Neural progenitor cell (in vitro differentiated cells): ENCODE measurements at regions not wholly inside any gene's neighbourhood (a gene's known extent, or its start where the extent isn't known, plus 50 kb on each side); places are given as distances from the start of the nearest gene placed in this dataset.

ENCODE experiments used
- DNase-seq: peaks from one replicate; pipeline ENCODE4 v3.0.0-alpha.2; 2016; ENCODE audit warnings: low spot score
- H2AFZ ChIP-seq: fragments of 200-600 bp; sonication (generic); replicated peaks from 2 replicates; pipeline ENCODE4 v1.6.1; 2016; ENCODE audit warnings: antibody characterized with exemption
- H3F3A ChIP-seq: fragments of 200-600 bp; sonication (generic); 2 replicates; pipeline ENCODE4 v1.6.1; 2016; ENCODE audit warnings: antibody characterized with exemption, low read depth
- H3K27ac ChIP-seq: fragments of 200-600 bp; sonication (generic); 2 replicates; pipeline ENCODE4 v1.5.1; 2016; ENCODE audit warnings: mild to moderate bottlenecking
- H3K27me3 ChIP-seq: fragments of 200-600 bp; sonication (generic); 2 replicates; pipeline ENCODE4 v1.6.1; 2016; ENCODE audit warnings: mild to moderate bottlenecking, moderate library complexity
- H3K36me3 ChIP-seq: fragments of 200-600 bp; sonication (generic); 2 replicates; pipeline ENCODE4 v1.5.1; 2016
- H3K4me1 ChIP-seq: fragments of 200-600 bp; sonication (generic); 2 replicates; pipeline ENCODE4 v1.6.1; 2016; ENCODE audit warnings: mixed run types
- H3K4me2 ChIP-seq: fragments of 200-600 bp; sonication (generic); 2 replicates; pipeline ENCODE4 v1.6.1; 2016
- H3K4me3 ChIP-seq: fragments of 200-600 bp; sonication (generic); 2 replicates; pipeline ENCODE4 v1.5.1; 2016
- H3K79me2 ChIP-seq: fragments of 200-600 bp; sonication (generic); 2 replicates; pipeline ENCODE4 v1.6.1; 2016; ENCODE audit warnings: low read depth
- H3K9ac ChIP-seq: fragments of 200-600 bp; sonication (generic); 2 replicates; pipeline ENCODE4 v1.6.1; 2016
- H3K9me3 ChIP-seq: fragments of 200-600 bp; sonication (generic); 2 replicates; pipeline ENCODE4 v1.5.1; 2016; ENCODE audit warnings: low read depth
- H4K20me1 ChIP-seq: fragments of 200-600 bp; sonication (generic); 2 replicates; pipeline ENCODE4 v1.6.1; 2016; ENCODE audit warnings: low read depth
- H3K27ac Mint-ChIP-seq: 3 replicates; pipeline ENCODE4 v1.8.0; 2021; ENCODE audit warnings: mixed read lengths
- H3K27me3 Mint-ChIP-seq: 2 replicates; pipeline ENCODE4 v1.8.0; 2022; ENCODE audit warnings: low read depth, mild to moderate bottlenecking, inconsistent platforms, moderate library complexity, mixed read lengths; ENCODE audit not compliant: insufficient read depth
- H3K36me3 Mint-ChIP-seq: 3 replicates; pipeline ENCODE4 v1.8.0; 2021; ENCODE audit warnings: mixed read lengths
- H3K4me1 Mint-ChIP-seq: 3 replicates; pipeline ENCODE4 v1.8.0; 2021; ENCODE audit warnings: mixed read lengths
- H3K4me3 Mint-ChIP-seq: 3 replicates; pipeline ENCODE4 v1.8.0; 2021; ENCODE audit warnings: mild to moderate bottlenecking, moderate library complexity, mixed read lengths
- H3K9me3 Mint-ChIP-seq: 3 replicates; pipeline ENCODE4 v1.8.0; 2020; ENCODE audit warnings: mixed read lengths
- EZH2 ChIP-seq: fragments of 200-600 bp; sonication (generic); IDR thresholded peaks from 2 replicates; pipeline ENCODE4 v1.6.1; 2017; ENCODE audit warnings: antibody characterized with exemption, mild to moderate bottlenecking, moderate library complexity
- EZH2phosphoT487 ChIP-seq: fragments of 200-600 bp; sonication (generic); IDR thresholded peaks from 2 replicates; pipeline ENCODE4 v1.6.1; 2017; ENCODE audit warnings: antibody characterized with exemption
- TF ChIP-seq, protein P1 (sequence below): fragments of 200-600 bp; sonication (generic); IDR thresholded peaks from 2 replicates; pipeline ENCODE4 v1.5.1; 2017; ENCODE audit warnings: antibody characterized with exemption, mild to moderate bottlenecking

DNA sequence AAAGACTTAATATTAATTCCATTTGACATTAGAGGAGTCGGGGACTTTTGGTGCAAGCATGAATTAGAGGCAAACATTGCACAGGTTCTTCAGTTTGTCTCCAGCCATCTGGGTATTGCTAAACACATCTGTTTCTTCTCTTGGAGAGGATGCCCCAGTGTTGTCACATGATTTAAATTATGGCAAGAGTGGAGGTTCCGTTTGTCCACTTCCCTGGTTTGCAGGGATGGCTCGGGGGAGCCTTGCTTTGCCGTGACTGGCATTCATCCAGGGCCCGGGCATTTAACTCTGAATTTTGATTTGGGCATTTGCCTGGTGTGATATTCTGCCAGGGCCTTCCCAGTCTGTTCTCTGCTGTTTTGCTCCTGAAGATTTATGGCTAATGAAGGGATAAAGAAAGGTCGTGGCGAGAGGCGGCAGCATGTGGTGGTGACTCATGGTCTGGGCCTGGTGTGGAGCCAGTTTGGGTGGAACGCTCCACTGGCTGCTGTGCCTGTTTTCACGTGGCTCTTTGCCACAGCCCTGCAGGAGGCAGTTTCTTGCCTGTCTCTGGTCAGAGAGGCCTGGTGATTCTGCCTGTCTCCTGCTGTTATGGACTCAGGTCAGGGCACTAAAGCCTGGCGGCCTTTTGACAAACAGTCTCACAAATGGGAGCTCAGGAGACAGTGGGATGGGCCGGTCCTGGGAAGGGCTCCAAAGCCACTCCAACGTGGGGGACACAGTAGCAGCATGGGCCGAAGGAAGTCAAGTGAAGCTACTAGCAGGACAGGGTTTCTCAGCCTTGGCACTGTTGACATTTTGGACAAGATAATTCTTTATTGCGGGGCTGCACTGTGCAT is 99.4 kb upstream of the PGRMC2 start:
- Histone ChIP-seq H3F3A (no peaks in the 10 kb centered on the region), H4K20me1 (no peaks in the 10 kb centered on the region), H3K27ac (no peak overlapping the region), H3K4me3 (no peak overlapping the region), H3K36me3 (no peaks in the 10 kb centered on the region), H3K9me3 (no peaks in the 10 kb centered on the region), H3K4me1 (no peaks in the 10 kb centered on the region), H3K9ac (no peak overlapping the region), H2AFZ (peak overlapping the region; percentile 6), H3K79me2 (no peaks in the 10 kb centered on the region), H3K27me3 (no peaks in the 10 kb centered on the region), H3K4me2 (no peak overlapping the region)
- Mint-ChIP-seq H3K4me3 (no peak overlapping the region), H3K27me3 (peaks cover 3% of the 10 kb centered on the region), H3K9me3 (no peaks in the 10 kb centered on the region), H3K27ac (no peak overlapping the region), H3K4me1 (peaks cover 15% of the 10 kb centered on the region), H3K36me3 (no peaks in the 10 kb centered on the region)
- TF ChIP-seq EZH2 (no peak), EZH2phosphoT487 (no peak)
- TF ChIP-seq, protein P1, sequence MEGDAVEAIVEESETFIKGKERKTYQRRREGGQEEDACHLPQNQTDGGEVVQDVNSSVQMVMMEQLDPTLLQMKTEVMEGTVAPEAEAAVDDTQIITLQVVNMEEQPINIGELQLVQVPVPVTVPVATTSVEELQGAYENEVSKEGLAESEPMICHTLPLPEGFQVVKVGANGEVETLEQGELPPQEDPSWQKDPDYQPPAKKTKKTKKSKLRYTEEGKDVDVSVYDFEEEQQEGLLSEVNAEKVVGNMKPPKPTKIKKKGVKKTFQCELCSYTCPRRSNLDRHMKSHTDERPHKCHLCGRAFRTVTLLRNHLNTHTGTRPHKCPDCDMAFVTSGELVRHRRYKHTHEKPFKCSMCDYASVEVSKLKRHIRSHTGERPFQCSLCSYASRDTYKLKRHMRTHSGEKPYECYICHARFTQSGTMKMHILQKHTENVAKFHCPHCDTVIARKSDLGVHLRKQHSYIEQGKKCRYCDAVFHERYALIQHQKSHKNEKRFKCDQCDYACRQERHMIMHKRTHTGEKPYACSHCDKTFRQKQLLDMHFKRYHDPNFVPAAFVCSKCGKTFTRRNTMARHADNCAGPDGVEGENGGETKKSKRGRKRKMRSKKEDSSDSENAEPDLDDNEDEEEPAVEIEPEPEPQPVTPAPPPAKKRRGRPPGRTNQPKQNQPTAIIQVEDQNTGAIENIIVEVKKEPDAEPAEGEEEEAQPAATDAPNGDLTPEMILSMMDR: no peak
- DNase-seq: no peak

DNA sequence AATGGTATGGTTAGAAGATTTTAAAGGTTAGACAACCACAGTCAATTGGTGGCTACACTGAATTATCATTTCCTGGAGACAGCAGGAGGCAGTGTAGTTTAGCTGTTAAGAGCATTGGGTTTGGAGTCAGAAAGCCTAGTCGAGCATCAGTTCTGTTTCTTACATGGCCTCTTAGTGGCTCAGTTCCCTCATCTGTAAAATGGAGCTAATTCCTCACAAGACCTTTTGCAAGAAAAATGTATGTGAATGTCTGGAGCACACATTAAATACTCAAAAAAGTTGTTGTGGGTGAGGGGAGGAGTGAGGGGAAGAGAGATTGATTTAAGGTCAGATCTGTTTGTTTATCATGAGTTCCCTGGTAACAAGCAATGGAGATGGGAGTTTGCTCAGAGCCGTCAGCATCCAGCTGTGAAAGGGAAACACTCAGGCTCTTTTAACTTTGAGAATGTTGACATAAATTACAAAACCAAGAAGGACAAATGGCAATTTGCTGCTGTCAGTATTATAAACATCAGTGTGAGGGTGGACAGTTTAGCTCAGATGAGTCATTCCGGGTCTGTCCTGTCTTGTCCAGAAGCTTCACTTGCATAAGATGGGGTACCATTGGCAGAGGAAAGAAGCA is 98.2 kb upstream of the PGRMC2 start:
- H3K9ac ChIP-seq: no peak overlapping the region
- no peak overlapping the region for H3K4me3 Mint-ChIP-seq
- H3K36me3 Mint-ChIP-seq: no peaks in the 10 kb centered on the region
- no peaks in the 10 kb centered on the region for H3K9me3 Mint-ChIP-seq
- no peaks in the 10 kb centered on the region for H3F3A ChIP-seq
- no peaks in the 10 kb centered on the region for H3K79me2 ChIP-seq
- no peaks in the 10 kb centered on the region for H3K9me3 ChIP-seq
- no peak overlapping the region for H2AFZ ChIP-seq
- H3K27me3 Mint-ChIP-seq: peaks cover 3% of the 10 kb centered on the region
- no peaks in the 10 kb centered on the region for H3K27me3 ChIP-seq
- H3K36me3 ChIP-seq: no peaks in the 10 kb centered on the region
- no peaks in the 10 kb centered on the region for H3K4me1 ChIP-seq
- peak overlapping the region; percentile 54 for H3K27ac Mint-ChIP-seq
- H3K4me1 Mint-ChIP-seq: peaks cover 15% of the 10 kb centered on the region
- no peak overlapping the region for H3K4me2 ChIP-seq
- no peaks in the 10 kb centered on the region for H4K20me1 ChIP-seq
- H3K27ac ChIP-seq: no peak overlapping the region
- TF ChIP-seq EZH2 (no peak), EZH2phosphoT487 (no peak)
- TF ChIP-seq, protein P1: peak; percentile 18
- no peak for DNase-seq
- no peak overlapping the region for H3K4me3 ChIP-seq

DNA sequence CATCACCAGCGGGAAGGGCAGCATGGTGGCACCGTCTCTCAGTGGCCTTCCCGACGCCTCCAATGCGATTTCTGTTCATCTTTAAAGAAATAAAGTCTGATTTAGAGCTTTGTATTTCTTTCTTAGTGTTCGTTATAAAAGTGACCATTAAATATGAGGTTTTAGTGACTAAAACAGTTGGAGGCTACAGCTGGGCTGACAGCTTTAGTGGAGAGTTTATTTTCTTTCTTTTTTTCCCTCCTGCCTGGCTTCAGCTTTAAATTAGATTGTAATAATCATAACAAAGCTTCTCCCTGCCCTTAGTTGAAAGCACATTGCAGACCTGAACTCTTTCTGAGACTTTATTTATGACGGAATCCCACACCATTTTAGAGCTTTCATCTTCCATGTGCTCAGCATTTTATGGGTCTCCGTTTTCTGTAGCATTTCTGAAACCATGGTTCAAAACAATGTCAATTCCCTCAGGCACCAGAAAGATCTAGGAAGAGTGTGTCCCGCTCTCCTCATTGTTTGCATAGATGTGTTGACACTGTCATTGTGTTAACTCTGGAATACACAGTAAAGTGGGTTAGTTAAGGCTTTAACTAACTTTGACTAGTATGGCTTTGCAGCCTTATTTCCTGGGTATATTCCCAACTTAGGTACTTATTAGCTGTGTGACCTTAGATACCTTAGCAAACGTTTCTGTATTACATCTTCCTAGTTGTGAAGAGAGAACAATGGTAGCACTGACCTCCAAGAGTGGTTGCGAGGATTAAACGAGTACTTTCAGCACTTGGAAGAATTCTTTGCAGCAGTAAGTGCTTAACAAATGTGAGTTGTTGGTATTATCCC is 97.4 kb upstream of the PGRMC2 start:
- Mint-ChIP-seq H3K9me3 (no peaks in the 10 kb centered on the region), H3K27me3 (peaks cover 3% of the 10 kb centered on the region), H3K36me3 (no peaks in the 10 kb centered on the region), H3K4me3 (no peak overlapping the region), H3K27ac (no peak overlapping the region), H3K4me1 (peaks cover 14% of the 10 kb centered on the region)
- no peak overlapping the region for H3K4me2 ChIP-seq
- H3F3A ChIP-seq: no peaks in the 10 kb centered on the region
- no peaks in the 10 kb centered on the region for H3K9me3 ChIP-seq
- no peaks in the 10 kb centered on the region for H3K27me3 ChIP-seq
- TF ChIP-seq, protein P1: no peak
- no peak for TF ChIP-seq EZH2
- TF ChIP-seq EZH2phosphoT487: no peak
- no peak overlapping the region for H2AFZ ChIP-seq
- no peaks in the 10 kb centered on the region for H4K20me1 ChIP-seq
- no peaks in the 10 kb centered on the region for H3K4me1 ChIP-seq
- no peak overlapping the region for H3K27ac ChIP-seq
- no peak for DNase-seq
- no peaks in the 10 kb centered on the region for H3K36me3 ChIP-seq
- no peak overlapping the region for H3K4me3 ChIP-seq
- H3K9ac ChIP-seq: no peak overlapping the region
- no peaks in the 10 kb centered on the region for H3K79me2 ChIP-seq
